ENCODE measurements at regions not wholly inside any gene's neighbourhood (a gene's known extent, or its start where the extent isn't known, plus 50 kb on each side); places are given as distances from the start of the nearest gene placed in this dataset.

GRCh38 chr18:61750840-61751668, 141.8 kb downstream of the RNF152 start:
- ATAC-seq (ENCODE audit: low read depth) (no peak), DNase-seq (ENCODE audit: low spot score) (no peak)
- Histone ChIP-seq H3K4me1 (ENCODE audit: insufficient read depth, poor library complexity, severe bottlenecking) (no peaks in the 10 kb centered on the region), H3K27me3 (ENCODE audit: insufficient read depth, poor library complexity, severe bottlenecking) (no peaks in the 10 kb centered on the region), H3K4me3 (ENCODE audit: severe bottlenecking) (no peak overlapping the region), H3K27ac (ENCODE audit: poor library complexity, severe bottlenecking) (no peak overlapping the region), H3K9me3 (ENCODE audit: severe bottlenecking) (no peaks in the 10 kb centered on the region), H3K36me3 (ENCODE audit: low read depth) (no peaks in the 10 kb centered on the region)
- TF ChIP-seq CTCF (IDR thresholded peaks at IDR 0.05; ENCODE audit: poor library complexity, severe bottlenecking): no peak

- Histone ChIP-seq H3K27ac (ENCODE audit: poor library complexity, severe bottlenecking) (no peak overlapping the region), H3K4me1 (ENCODE audit: insufficient read depth, poor library complexity, severe bottlenecking) (no peaks in the 10 kb centered on the region), H3K36me3 (ENCODE audit: low read depth) (no peaks in the 10 kb centered on the region), H3K9me3 (ENCODE audit: severe bottlenecking) (no peaks in the 10 kb centered on the region), H3K4me3 (ENCODE audit: severe bottlenecking) (no peak overlapping the region), H3K27me3 (ENCODE audit: insufficient read depth, poor library complexity, severe bottlenecking) (no peaks in the 10 kb centered on the region)
- TF ChIP-seq CTCF (IDR thresholded peaks at IDR 0.05; ENCODE audit: poor library complexity, severe bottlenecking): no peak
- no peak for ATAC-seq (ENCODE audit: low read depth)
- DNase-seq (ENCODE audit: low spot score): no peak
Measured at GRCh38 chr18:61749546-61749945, 143.3 kb downstream of the RNF152 start.

GRCh38 chr18:61749031-61749430, 143.8 kb downstream of the RNF152 start:
- no peak overlapping the region for H3K27ac ChIP-seq (ENCODE audit: poor library complexity, severe bottlenecking)
- H3K36me3 ChIP-seq (ENCODE audit: low read depth): no peaks in the 10 kb centered on the region
- DNase-seq (ENCODE audit: low spot score) (no peak), ATAC-seq (ENCODE audit: low read depth) (no peak)
- TF ChIP-seq CTCF (IDR thresholded peaks at IDR 0.05; ENCODE audit: poor library complexity, severe bottlenecking): no peak
- H3K9me3 ChIP-seq (ENCODE audit: severe bottlenecking): no peaks in the 10 kb centered on the region
- no peak overlapping the region for H3K4me3 ChIP-seq (ENCODE audit: severe bottlenecking)
- H3K4me1 ChIP-seq (ENCODE audit: insufficient read depth, poor library complexity, severe bottlenecking): no peaks in the 10 kb centered on the region
- H3K27me3 ChIP-seq (ENCODE audit: insufficient read depth, poor library complexity, severe bottlenecking): no peaks in the 10 kb centered on the region

GRCh38 chr18:61748004-61748403, 144.8 kb downstream of the RNF152 start:
- no peak for TF ChIP-seq CTCF (IDR thresholded peaks at IDR 0.05; ENCODE audit: poor library complexity, severe bottlenecking)
- no peaks in the 10 kb centered on the region for H3K36me3 ChIP-seq (ENCODE audit: low read depth)

More at GRCh38 chr18:61748004-61748403, 144.8 kb downstream of the RNF152 start:
- no peak overlapping the region for H3K27ac ChIP-seq (ENCODE audit: poor library complexity, severe bottlenecking)
- H3K27me3 ChIP-seq (ENCODE audit: insufficient read depth, poor library complexity, severe bottlenecking): no peaks in the 10 kb centered on the region
- ATAC-seq (ENCODE audit: low read depth): no peak
- H3K4me1 ChIP-seq (ENCODE audit: insufficient read depth, poor library complexity, severe bottlenecking): no peaks in the 10 kb centered on the region
- no peaks in the 10 kb centered on the region for H3K9me3 ChIP-seq (ENCODE audit: severe bottlenecking)
- no peak for DNase-seq (ENCODE audit: low spot score)
- no peak overlapping the region for H3K4me3 ChIP-seq (ENCODE audit: severe bottlenecking)
